Neural cell (in vitro differentiated cells): ENCODE measurements at regions not wholly inside any gene's neighbourhood (a gene's known extent, or its start where the extent isn't known, plus 50 kb on each side); places are given as distances from the start of the nearest gene placed in this dataset.

Source experiments
- H2AFZ ChIP-seq: fragments of 200-600, 300-800 bp; sonication (generic), shearing (Covaris generic); 2 replicates; pipeline ENCODE4 v1.6.0; 2014; ENCODE audit warnings: low read depth, mild to moderate bottlenecking, antibody characterized with exemption, low read length, moderate library complexity
- H3F3A ChIP-seq: fragments of 200-600 bp; shearing (Covaris generic); 2 replicates; pipeline ENCODE4 v1.6.1; 2016; ENCODE audit warnings: mild to moderate bottlenecking, moderate library complexity, mixed read lengths, antibody characterized with exemption, low read length; ENCODE audit not compliant: insufficient read depth, poor library complexity, severe bottlenecking
- H3K27ac ChIP-seq: fragments of 200-600, 300-800 bp; sonication (generic), shearing (Covaris generic); 2 replicates; pipeline ENCODE4 v1.5.1; 2014; ENCODE audit warnings: mild to moderate bottlenecking, low read length, moderate library complexity
- H3K27me3 ChIP-seq: fragments of 300-800, 200-600 bp; sonication (generic), shearing (Covaris generic); 2 replicates; pipeline ENCODE4 v1.6.0; 2014; ENCODE audit warnings: mild to moderate bottlenecking, low read depth, low read length, moderate library complexity; ENCODE audit not compliant: insufficient read depth
- H3K36me3 ChIP-seq: fragments of 300-800, 200-600 bp; sonication (generic), shearing (Covaris generic); 2 replicates; pipeline ENCODE4 v1.5.1; 2014; ENCODE audit warnings: mild to moderate bottlenecking, antibody characterized with exemption, low read length, moderate library complexity; ENCODE audit not compliant: insufficient read depth
- H3K4me2 ChIP-seq: fragments of 300-800, 200-600 bp; sonication (generic), shearing (Covaris generic); 2 replicates; pipeline ENCODE4 v1.6.0; 2014; ENCODE audit warnings: mild to moderate bottlenecking, low read length
- H3K4me3 ChIP-seq: fragments of 300-800, 200-600 bp; sonication (generic), shearing (Covaris generic); 2 replicates; pipeline ENCODE4 v1.5.1; 2014; ENCODE audit warnings: mild to moderate bottlenecking, low read length, moderate library complexity
- H3K79me2 ChIP-seq: fragments of 200-600 bp; shearing (Covaris generic); replicated peaks from 2 replicates; pipeline ENCODE4 v1.6.0; 2014; ENCODE audit warnings: mild to moderate bottlenecking, low read length, moderate library complexity; ENCODE audit not compliant: insufficient read depth
- H3K9ac ChIP-seq: fragments of 300-800, 200-600 bp; sonication (generic), shearing (Covaris generic); 2 replicates; pipeline ENCODE4 v1.6.1; 2016; ENCODE audit warnings: mild to moderate bottlenecking, low read length, mixed read lengths
- H3K9me2 ChIP-seq: fragments of 200-600 bp; shearing (Covaris generic); 2 replicates; pipeline ENCODE4 v1.6.1; 2016; ENCODE audit warnings: mild to moderate bottlenecking, low read length, mixed read lengths; ENCODE audit not compliant: insufficient read depth
- H3K9me3 ChIP-seq: fragments of 200-600, 300-800 bp; sonication (generic), shearing (Covaris generic); 2 replicates; pipeline ENCODE4 v1.6.1; 2016; ENCODE audit warnings: mild to moderate bottlenecking, mixed run types, low read length, moderate library complexity, mixed read lengths
- H4K20me1 ChIP-seq: fragments of 200-600 bp; shearing (Covaris generic); 2 replicates; pipeline ENCODE4 v1.6.1; 2016; ENCODE audit warnings: mild to moderate bottlenecking, mixed run types; ENCODE audit not compliant: insufficient read depth
- EP300 ChIP-seq: fragments of 450-650 bp; conservative IDR thresholded peaks from 2 replicates; pipeline ENCODE4 v1.6.1; 2014; ENCODE audit warnings: antibody characterized with exemption, mild to moderate bottlenecking, moderate library complexity; ENCODE audit not compliant: poor library complexity, severe bottlenecking
- EZH2 ChIP-seq: fragments of 200-600, 300-800 bp; shearing (Covaris generic), sonication (generic); IDR thresholded peaks from 2 replicates; pipeline ENCODE4 v1.6.1; 2014; ENCODE audit warnings: antibody characterized with exemption, low read length, borderline replicate concordance, mild to moderate bottlenecking; ENCODE audit not compliant: insufficient read depth, poor library complexity, severe bottlenecking
- MXI1 ChIP-seq: fragments of 450-650 bp; conservative IDR thresholded peaks from 2 replicates; pipeline ENCODE4 v1.6.1; 2014; ENCODE audit warnings: antibody characterized with exemption, mild to moderate bottlenecking; ENCODE audit not compliant: poor library complexity, severe bottlenecking
- POLR2AphosphoS5 ChIP-seq: IDR thresholded peaks from 2 replicates; pipeline ENCODE4 v1.6.1; 2012
- RAD21 ChIP-seq: fragments of 450-650 bp; conservative IDR thresholded peaks from 2 replicates; pipeline ENCODE4 v1.6.1; 2014; ENCODE audit warnings: antibody characterized with exemption, mild to moderate bottlenecking, moderate library complexity
- REST ChIP-seq: IDR thresholded peaks from 2 replicates; pipeline ENCODE4 v1.6.1; 2012; ENCODE audit warnings: borderline replicate concordance
- SMC3 ChIP-seq: fragments of 450-650 bp; conservative IDR thresholded peaks from 2 replicates; pipeline ENCODE4 v1.6.1; 2014; ENCODE audit warnings: antibody characterized with exemption, mild to moderate bottlenecking, moderate library complexity; ENCODE audit not compliant: poor library complexity
- TAF1 ChIP-seq: IDR thresholded peaks from 2 replicates; pipeline ENCODE4 v1.6.1; 2012; ENCODE audit warnings: low read depth
- TF ChIP-seq, protein P1 (sequence below): fragments of 450-650 bp; IDR thresholded peaks from 2 replicates; pipeline ENCODE4 v1.5.1; 2014; ENCODE audit warnings: antibody characterized with exemption, mild to moderate bottlenecking, moderate library complexity; ENCODE audit not compliant: poor library complexity, severe bottlenecking

- H3K4me2 ChIP-seq: peak overlapping the region; percentile 28
- no peak overlapping the region for H2AFZ ChIP-seq
These were observed 262.4 kb upstream of the PSMD7 start for GRCh38 chr16:74034200-74034599.

DNA sequence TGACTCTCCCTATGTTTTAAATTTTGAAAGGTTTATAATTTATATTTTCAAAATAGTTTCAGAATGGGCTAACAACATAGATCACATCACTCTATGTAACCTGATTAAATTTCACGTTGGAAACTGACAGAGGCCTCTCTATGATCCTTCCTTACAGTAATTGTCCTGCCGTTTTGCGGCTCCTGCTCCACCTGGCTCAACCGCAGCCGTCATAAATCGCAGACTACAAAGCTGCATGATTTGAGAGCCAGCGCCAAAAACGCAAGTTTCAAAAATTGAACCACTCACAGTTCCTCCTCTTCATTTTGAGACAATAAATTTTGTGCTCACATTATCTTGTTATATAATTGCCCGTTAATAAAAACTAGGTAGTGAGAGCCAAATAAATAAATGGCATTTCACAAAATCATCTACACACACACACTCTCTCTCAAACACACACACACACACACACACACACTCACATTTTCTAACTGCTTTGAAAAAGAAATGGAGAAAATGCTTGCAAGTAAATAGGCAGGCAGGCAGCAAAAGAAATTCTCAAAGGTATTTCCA is 263.1 kb upstream of the PSMD7 start:
- Histone ChIP-seq H3K9me3 (no peaks in the 10 kb centered on the region), H3K9ac (peak overlapping the region; percentile 53), H3F3A (peaks cover 13% of the 10 kb centered on the region), H4K20me1 (no peaks in the 10 kb centered on the region), H3K79me2 (peaks cover 32% of the 10 kb centered on the region), H3K27me3 (no peaks in the 10 kb centered on the region), H3K36me3 (no peaks in the 10 kb centered on the region), H3K4me3 (no peak overlapping the region), H3K9me2 (no peaks in the 10 kb centered on the region), H2AFZ (no peak overlapping the region), H3K27ac (peak overlapping the region; percentile 77), H3K4me2 (peak overlapping the region; percentile 5)
- TF ChIP-seq EP300: no peak
- peak; percentile 13 for TF ChIP-seq RAD21

More at GRCh38 chr16:74034200-74034599, 262.4 kb upstream of the PSMD7 start:
- Histone ChIP-seq H3K27ac (peak overlapping the region; percentile 77), H3K9ac (peak overlapping the region; percentile 53), H4K20me1 (no peaks in the 10 kb centered on the region), H3F3A (peaks cover 13% of the 10 kb centered on the region), H3K4me3 (peak overlapping the region; percentile 20), H3K36me3 (no peaks in the 10 kb centered on the region), H3K79me2 (peaks cover 32% of the 10 kb centered on the region), H3K27me3 (no peaks in the 10 kb centered on the region), H3K9me2 (no peaks in the 10 kb centered on the region), H3K9me3 (no peaks in the 10 kb centered on the region)
- TF ChIP-seq EP300: no peak
- TF ChIP-seq REST: peak; percentile 54

- H4K20me1 ChIP-seq: no peaks in the 10 kb centered on the region
- H3K4me2 ChIP-seq: no peak overlapping the region
- no peak overlapping the region for H3K4me3 ChIP-seq
- H3K79me2 ChIP-seq: peaks cover 32% of the 10 kb centered on the region
- no peak for TF ChIP-seq REST
- no peak for TF ChIP-seq TAF1
- TF ChIP-seq EP300: no peak
- no peak for TF ChIP-seq SMC3
- no peak for TF ChIP-seq MXI1
- TF ChIP-seq RAD21: no peak
- no peak for TF ChIP-seq EZH2
- TF ChIP-seq POLR2AphosphoS5: no peak
- TF ChIP-seq, protein P1, sequence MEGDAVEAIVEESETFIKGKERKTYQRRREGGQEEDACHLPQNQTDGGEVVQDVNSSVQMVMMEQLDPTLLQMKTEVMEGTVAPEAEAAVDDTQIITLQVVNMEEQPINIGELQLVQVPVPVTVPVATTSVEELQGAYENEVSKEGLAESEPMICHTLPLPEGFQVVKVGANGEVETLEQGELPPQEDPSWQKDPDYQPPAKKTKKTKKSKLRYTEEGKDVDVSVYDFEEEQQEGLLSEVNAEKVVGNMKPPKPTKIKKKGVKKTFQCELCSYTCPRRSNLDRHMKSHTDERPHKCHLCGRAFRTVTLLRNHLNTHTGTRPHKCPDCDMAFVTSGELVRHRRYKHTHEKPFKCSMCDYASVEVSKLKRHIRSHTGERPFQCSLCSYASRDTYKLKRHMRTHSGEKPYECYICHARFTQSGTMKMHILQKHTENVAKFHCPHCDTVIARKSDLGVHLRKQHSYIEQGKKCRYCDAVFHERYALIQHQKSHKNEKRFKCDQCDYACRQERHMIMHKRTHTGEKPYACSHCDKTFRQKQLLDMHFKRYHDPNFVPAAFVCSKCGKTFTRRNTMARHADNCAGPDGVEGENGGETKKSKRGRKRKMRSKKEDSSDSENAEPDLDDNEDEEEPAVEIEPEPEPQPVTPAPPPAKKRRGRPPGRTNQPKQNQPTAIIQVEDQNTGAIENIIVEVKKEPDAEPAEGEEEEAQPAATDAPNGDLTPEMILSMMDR: no peak
- peak overlapping the region; percentile 77 for H3K27ac ChIP-seq
- peaks cover 10% of the 10 kb centered on the region for H3F3A ChIP-seq
- no peaks in the 10 kb centered on the region for H3K36me3 ChIP-seq
- H3K9me3 ChIP-seq: no peaks in the 10 kb centered on the region
- H3K9me2 ChIP-seq: no peaks in the 10 kb centered on the region
- no peaks in the 10 kb centered on the region for H3K27me3 ChIP-seq
- no peak overlapping the region for H2AFZ ChIP-seq
- peak overlapping the region; percentile 38 for H3K9ac ChIP-seq
These were observed 265.1 kb upstream of the PSMD7 start for GRCh38 chr16:74031551-74031950.
